DOHH2 (cell line): ENCODE measurements at regions not wholly inside any gene's neighbourhood (a gene's known extent, or its start where the extent isn't known, plus 50 kb on each side); places are given as distances from the start of the nearest gene placed in this dataset.

Experiments
- H3F3A ChIP-seq: fragments of 200-600 bp; sonication (generic), shearing (Covaris generic); 2 replicates; pipeline ENCODE4 v1.6.0; 2016; ENCODE audit warnings: antibody characterized with exemption, mild to moderate bottlenecking; ENCODE audit not compliant: control insufficient read depth, insufficient read depth
- H3K27ac ChIP-seq: fragments of 200-600 bp; sonication (generic); 2 replicates; pipeline ENCODE4 v1.5.1; 2014; ENCODE audit warnings: low read depth, mild to moderate bottlenecking, low read length, moderate library complexity
- H3K27me3 ChIP-seq: fragments of 200-600 bp; sonication (generic); 2 replicates; pipeline ENCODE4 v1.6.1; 2014; ENCODE audit warnings: mild to moderate bottlenecking, low read length, mixed read lengths; ENCODE audit not compliant: control insufficient read depth
- H3K36me3 ChIP-seq: fragments of 200-600 bp; sonication (generic); 2 replicates; pipeline ENCODE4 v1.6.1; 2014; ENCODE audit warnings: mild to moderate bottlenecking, low read length, moderate library complexity, mixed read lengths; ENCODE audit not compliant: control insufficient read depth
- H3K4me1 ChIP-seq: fragments of 200-600 bp; sonication (generic); 2 replicates; pipeline ENCODE4 v1.6.1; 2014; ENCODE audit warnings: mild to moderate bottlenecking, low read length, mixed read lengths; ENCODE audit not compliant: control insufficient read depth
- H3K4me2 ChIP-seq: fragments of 200-600 bp; sonication (generic); 2 replicates; pipeline ENCODE4 v1.6.0; 2014; ENCODE audit warnings: mild to moderate bottlenecking, low read length, moderate library complexity
- H3K4me3 ChIP-seq: fragments of 200-600 bp; sonication (generic); 2 replicates; pipeline ENCODE4 v1.5.1; 2014; ENCODE audit warnings: mild to moderate bottlenecking, low read length, mixed read lengths
- H3K79me2 ChIP-seq: fragments of 200-600 bp; sonication (generic); 2 replicates; pipeline ENCODE4 v1.6.1; 2014; ENCODE audit warnings: mild to moderate bottlenecking, low read length, mixed read lengths; ENCODE audit not compliant: control insufficient read depth
- H3K9me2 ChIP-seq: fragments of 200-600 bp; sonication (generic); replicated peaks from 2 replicates; pipeline ENCODE4 v1.6.1; 2014; ENCODE audit warnings: mild to moderate bottlenecking, low read length, mixed read lengths; ENCODE audit not compliant: control insufficient read depth
- H3K9me3 ChIP-seq: fragments of 200-600 bp; sonication (generic); 2 replicates; pipeline ENCODE4 v1.6.1; 2014; ENCODE audit warnings: antibody characterized with exemption, low read length, mixed read lengths; ENCODE audit not compliant: control insufficient read depth, insufficient read depth
- H4K20me1 ChIP-seq: fragments of 200-600 bp; sonication (generic); 2 replicates; pipeline ENCODE4 v1.6.0; 2014; ENCODE audit warnings: low read depth, mild to moderate bottlenecking, antibody characterized with exemption, low read length, moderate library complexity; ENCODE audit not compliant: control insufficient read depth, insufficient read depth
- CTCF ChIP-seq: fragments of 200-600 bp; sonication (generic); IDR thresholded peaks from one replicate; pipeline ENCODE4 v1.5.1; 2014; ENCODE audit warnings: antibody characterized with exemption, mild to moderate bottlenecking, low read depth, low read length; ENCODE audit not compliant: poor library complexity, severe bottlenecking
- EZH2phosphoT487 ChIP-seq: fragments of 200-600 bp; sonication (generic); IDR thresholded peaks from 2 replicates; pipeline ENCODE4 v1.6.1; 2017; ENCODE audit warnings: borderline replicate concordance, mild to moderate bottlenecking, antibody characterized with exemption, low read length, moderate library complexity, mixed read lengths

GRCh38 chr4:29619168-29619567 is 1101.0 kb upstream of the PCDH7 start:
- no peaks in the 10 kb centered on the region for H3K27me3 ChIP-seq
- no peaks in the 10 kb centered on the region for H3K79me2 ChIP-seq
- H3K36me3 ChIP-seq, result no peaks in the 10 kb centered on the region
- no peaks in the 10 kb centered on the region for H4K20me1 ChIP-seq
- no peak overlapping the region for H3K4me2 ChIP-seq
- no peaks in the 10 kb centered on the region for H3K9me2 ChIP-seq
- no peak overlapping the region for H3K27ac ChIP-seq
- TF ChIP-seq CTCF (no peak), EZH2phosphoT487 (no peak)
- H3F3A ChIP-seq, result no peaks in the 10 kb centered on the region
- no peaks in the 10 kb centered on the region for H3K9me3 ChIP-seq
- H3K4me1 ChIP-seq, result no peaks in the 10 kb centered on the region
- H3K4me3 ChIP-seq, result no peak overlapping the region

GRCh38 chr4:29632199-29632598 is 1088.0 kb upstream of the PCDH7 start:
- Histone ChIP-seq H3K27ac (no peak overlapping the region), H3F3A (no peaks in the 10 kb centered on the region), H3K4me2 (no peak overlapping the region), H4K20me1 (no peaks in the 10 kb centered on the region), H3K27me3 (no peaks in the 10 kb centered on the region), H3K36me3 (no peaks in the 10 kb centered on the region), H3K79me2 (no peaks in the 10 kb centered on the region), H3K9me2 (no peaks in the 10 kb centered on the region), H3K9me3 (no peaks in the 10 kb centered on the region), H3K4me1 (no peaks in the 10 kb centered on the region), H3K4me3 (no peak overlapping the region)
- TF ChIP-seq CTCF, result no peak
- no peak for TF ChIP-seq EZH2phosphoT487

- no peaks in the 10 kb centered on the region for H3K9me3 ChIP-seq
- no peaks in the 10 kb centered on the region for H3K79me2 ChIP-seq
- H3K27me3 ChIP-seq, result no peaks in the 10 kb centered on the region
- H4K20me1 ChIP-seq, result no peaks in the 10 kb centered on the region
- H3K36me3 ChIP-seq, result no peaks in the 10 kb centered on the region
- H3K4me2 ChIP-seq, result no peak overlapping the region
- TF ChIP-seq CTCF (no peak), EZH2phosphoT487 (no peak)
- no peaks in the 10 kb centered on the region for H3F3A ChIP-seq
- H3K27ac ChIP-seq, result no peak overlapping the region
- H3K9me2 ChIP-seq, result no peaks in the 10 kb centered on the region
- H3K4me3 ChIP-seq, result no peak overlapping the region
- no peaks in the 10 kb centered on the region for H3K4me1 ChIP-seq
Measured at GRCh38 chr4:29636961-29637360, 1083.2 kb upstream of the PCDH7 start.

GRCh38 chr4:29653221-29653620 is 1066.9 kb upstream of the PCDH7 start:
- Histone ChIP-seq H3K4me2 (no peak overlapping the region), H3K9me2 (no peaks in the 10 kb centered on the region), H3K4me1 (no peaks in the 10 kb centered on the region), H3K27me3 (no peaks in the 10 kb centered on the region), H3K9me3 (no peaks in the 10 kb centered on the region), H3K36me3 (no peaks in the 10 kb centered on the region), H4K20me1 (no peaks in the 10 kb centered on the region), H3F3A (no peaks in the 10 kb centered on the region), H3K27ac (no peak overlapping the region), H3K4me3 (no peak overlapping the region), H3K79me2 (no peaks in the 10 kb centered on the region)
- TF ChIP-seq CTCF (no peak), EZH2phosphoT487 (no peak)
